A673 (cell line): ENCODE measurements at regions not wholly inside any gene's neighbourhood (a gene's known extent, or its start where the extent isn't known, plus 50 kb on each side); places are given as distances from the start of the nearest gene placed in this dataset.

Experiments
- BruUV-seq: library from RNA; stranded (reverse); fragments of 400-500 nt; replicated peaks from 2 replicates; lab custom pipeline; 2021; lab: Mats Ljungman, UMichigan
- CTCF ChIA-PET: fragments of 300-600 bp; sonication (Branson Sonifier 250); formaldehyde crosslinking; loops from one replicate; lab custom pipeline; 2022; ENCODE audit warnings: antibody characterized with exemption; lab: Charles Lee
- POLR2A ChIA-PET: fragments of 300-600 bp; sonication (Branson Sonifier 250); formaldehyde crosslinking; loops from one replicate; lab custom pipeline; 2022; ENCODE audit warnings: antibody characterized with exemption; ENCODE audit not compliant: low non-redundant PET; lab: Charles Lee
- DNase-seq: peaks from one replicate; pipeline ENCODE4 v3.0.0-alpha.2; 2015; ENCODE audit warnings: low spot score
- H3K27ac ChIP-seq: fragments of 200-600 bp; sonication (generic); 2 replicates; pipeline ENCODE4 v1.5.1; 2016; ENCODE audit warnings: mixed run types, low read depth, mild to moderate bottlenecking, mixed read lengths, antibody characterized with exemption, low read length; ENCODE audit not compliant: poor library complexity, severe bottlenecking
- H3K27me3 ChIP-seq: fragments of 200-600 bp; sonication (generic); replicated peaks from 2 replicates; pipeline ENCODE4 v1.6.1; 2017; ENCODE audit warnings: mixed run types, low read depth, mild to moderate bottlenecking, mixed read lengths, antibody characterized with exemption, low read length; ENCODE audit not compliant: insufficient read depth, poor library complexity
- H3K36me3 ChIP-seq: fragments of 200-600 bp; sonication (generic); 2 replicates; pipeline ENCODE4 v1.6.1; 2016; ENCODE audit warnings: mixed run types, mild to moderate bottlenecking, mixed read lengths, antibody characterized with exemption, low read length; ENCODE audit not compliant: insufficient read depth, poor library complexity, severe bottlenecking
- H3K4me1 ChIP-seq: fragments of 200-600 bp; sonication (generic); 2 replicates; pipeline ENCODE4 v1.6.1; 2017; ENCODE audit warnings: mixed run types, mild to moderate bottlenecking, mixed read lengths, antibody characterized with exemption, low read length; ENCODE audit not compliant: insufficient read depth, poor library complexity, severe bottlenecking
- H3K4me3 ChIP-seq: fragments of 200-600 bp; sonication (generic); 2 replicates; pipeline ENCODE4 v1.5.1; 2016; ENCODE audit warnings: low read depth, mixed run types, mild to moderate bottlenecking, mixed read lengths, low read length; ENCODE audit not compliant: poor library complexity, severe bottlenecking
- H3K9me3 ChIP-seq: fragments of 200-600 bp; sonication (generic); 2 replicates; pipeline ENCODE4 v1.6.1; 2016; ENCODE audit warnings: mixed run types, low read depth, mild to moderate bottlenecking, mixed read lengths, antibody characterized with exemption, low read length; ENCODE audit not compliant: poor library complexity, severe bottlenecking
- CTCF ChIP-seq: fragments of 300-800, 200-600 bp; sonication (generic); conservative IDR thresholded peaks from 2 replicates; pipeline ENCODE4 v1.5.1; 2017; ENCODE audit warnings: low read depth, mild to moderate bottlenecking, antibody characterized with exemption, low read length, moderate library complexity, mixed read lengths
- EZH2 ChIP-seq: fragments of 200-600 bp; sonication (generic); IDR thresholded peaks from 2 replicates; pipeline ENCODE4 v1.6.1; 2017; ENCODE audit warnings: borderline replicate concordance, low read depth, mild to moderate bottlenecking, mixed read lengths, antibody characterized with exemption, low read length; ENCODE audit not compliant: poor library complexity, severe bottlenecking
- intact Hi-C: fragments of 100-400 bp; cut with micrococcal nuclease; formaldehyde crosslinking; loops from one replicate; pipeline ENCODE4 v1.10.0; 2022; ENCODE audit not compliant: unreplicated experiment

DNA sequence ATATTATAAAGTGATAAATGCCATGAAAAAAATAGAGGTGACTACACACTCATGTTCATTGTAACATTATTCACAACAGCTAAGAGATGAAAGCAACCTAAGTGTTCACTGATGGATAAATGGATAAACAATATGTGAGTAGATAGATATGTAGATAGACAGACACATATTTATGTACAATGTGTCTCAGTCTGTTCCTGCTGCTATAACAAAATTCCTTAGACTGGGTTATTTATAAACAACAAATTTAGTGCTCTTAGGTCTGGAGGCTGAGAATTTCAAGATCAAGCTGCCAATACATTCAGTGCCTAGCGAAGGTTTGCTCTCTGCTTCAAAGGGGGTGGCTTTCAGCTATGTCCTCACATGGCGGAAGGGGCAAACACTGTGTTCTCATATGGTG, 312.5 kb downstream of the ZNF621 start:
- no TSS peak for BruUV-seq
- no peak overlapping the region for H3K4me3 ChIP-seq
- intact Hi-C loops = no loop called here
- no peaks in the 10 kb centered on the region for H3K27me3 ChIP-seq
- H3K9me3 ChIP-seq = no peaks in the 10 kb centered on the region
- POLR2A ChIA-PET = no interaction called here
- DNase-seq = no peak
- H3K4me1 ChIP-seq = no peaks in the 10 kb centered on the region
- no peak overlapping the region for H3K27ac ChIP-seq
- CTCF ChIA-PET = no interaction called here
- H3K36me3 ChIP-seq = no peaks in the 10 kb centered on the region
- no peak for TF ChIP-seq EZH2
- TF ChIP-seq CTCF = no peak

DNA sequence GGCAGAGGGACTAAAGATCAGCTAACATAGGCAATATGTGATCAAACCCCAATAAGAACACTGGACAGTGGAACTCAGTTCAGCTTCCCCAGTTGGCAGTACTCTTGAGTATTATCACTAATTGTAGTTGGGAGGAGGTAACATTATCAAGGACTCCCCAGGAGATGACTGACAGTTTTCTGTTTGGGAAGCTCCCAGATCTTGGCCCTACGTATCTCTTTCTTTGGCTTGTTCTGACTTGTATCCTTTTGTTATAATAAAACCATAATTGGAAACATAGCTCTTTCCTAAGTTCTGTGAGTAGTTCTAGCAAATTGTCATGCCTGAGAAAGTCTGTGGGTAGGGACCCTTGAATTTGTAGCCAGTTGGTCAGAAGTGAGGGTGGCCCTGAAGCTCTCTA, 316.4 kb downstream of the ZNF621 start:
- H3K36me3 ChIP-seq = no peaks in the 10 kb centered on the region
- DNase-seq = no peak
- ChIA-PET CTCF (no interaction called here), POLR2A (no interaction called here)
- no peak overlapping the region for H3K4me3 ChIP-seq
- H3K27ac ChIP-seq = no peak overlapping the region
- no peaks in the 10 kb centered on the region for H3K9me3 ChIP-seq
- intact Hi-C loops = no loop called here
- H3K27me3 ChIP-seq = no peaks in the 10 kb centered on the region
- BruUV-seq = no TSS peak
- no peaks in the 10 kb centered on the region for H3K4me1 ChIP-seq
- TF ChIP-seq CTCF = no peak
- TF ChIP-seq EZH2 = no peak

GRCh38 chr3:40841570-40842109, 316.9 kb downstream of the ZNF621 start:
- Histone ChIP-seq H3K9me3 (no peaks in the 10 kb centered on the region), H3K27ac (no peak overlapping the region), H3K4me3 (no peak overlapping the region), H3K27me3 (no peaks in the 10 kb centered on the region), H3K4me1 (no peaks in the 10 kb centered on the region), H3K36me3 (no peaks in the 10 kb centered on the region)
- no peak for DNase-seq
- ChIA-PET POLR2A (no interaction called here), CTCF (no interaction called here)
- TF ChIP-seq EZH2 = no peak
- intact Hi-C loops = no loop called here
- no TSS peak for BruUV-seq

DNA sequence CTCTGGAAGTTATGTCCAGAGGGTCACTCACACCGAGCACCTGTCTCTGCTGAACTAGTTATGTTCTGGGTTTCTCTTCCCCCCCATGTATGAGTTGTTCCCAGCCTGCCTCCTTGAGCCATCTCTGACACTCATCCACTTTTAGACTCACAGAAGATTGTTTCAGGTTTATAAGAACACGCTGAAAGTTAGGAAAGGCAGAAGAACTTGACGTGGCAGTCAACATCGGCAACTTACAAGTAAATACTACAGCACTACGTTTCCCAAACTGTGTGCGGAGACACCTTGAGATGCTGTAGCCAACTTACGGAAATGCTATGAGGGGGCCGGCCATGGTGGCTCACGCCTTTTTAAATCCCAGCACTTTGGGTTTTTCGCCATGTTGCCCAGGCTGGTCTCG, 318.0 kb downstream of the ZNF621 start:
- CTCF ChIA-PET = no interaction called here

More for the DNA sequence above, 318.0 kb downstream of the ZNF621 start:
- Histone ChIP-seq H3K9me3 (no peaks in the 10 kb centered on the region), H3K36me3 (no peaks in the 10 kb centered on the region), H3K4me1 (no peaks in the 10 kb centered on the region), H3K27me3 (no peaks in the 10 kb centered on the region), H3K4me3 (no peak overlapping the region), H3K27ac (no peak overlapping the region)
- POLR2A ChIA-PET = no interaction called here
- TF ChIP-seq CTCF (no peak), EZH2 (no peak)
- BruUV-seq = no TSS peak
- intact Hi-C loops = no loop called here
- DNase-seq = no peak
